DMS53 (cell line): ENCODE measurements at regions not wholly inside any gene's neighbourhood (a gene's known extent, or its start where the extent isn't known, plus 50 kb on each side); places are given as distances from the start of the nearest gene placed in this dataset.
"Not testable (repeated sequence)": the region's sequence is repeated elsewhere in the genome, so short reads cannot be mapped to it uniquely, and the experiment has no call there.

Experiments
- DNase-seq: peaks from one replicate; lab custom pipeline; 2025; lab: John Stamatoyannopoulos, UW

GRCh38 chr19:31883296-31883990 is 462.0 kb upstream of the ZNF507 start:
- no peak for DNase-seq

- DNase-seq: no peak
These were observed 460.0 kb upstream of the ZNF507 start for GRCh38 chr19:31885280-31885853.

GRCh38 chr19:31890230-31890629 is 455.2 kb upstream of the ZNF507 start:
- DNase-seq: no peak

GRCh38 chr19:31892060-31892459 is 453.4 kb upstream of the ZNF507 start:
- DNase-seq: no peak

GRCh38 chr19:31893491-31893890 is 451.9 kb upstream of the ZNF507 start:
- DNase-seq: not testable (repeated sequence)

- no peak for DNase-seq
These were observed 451.0 kb upstream of the ZNF507 start for GRCh38 chr19:31894451-31894850.

GRCh38 chr19:31897292-31897691 is 448.1 kb upstream of the ZNF507 start:
- DNase-seq: no peak

GRCh38 chr19:31900991-31901390 is 444.4 kb upstream of the ZNF507 start:
- DNase-seq: no peak

- DNase-seq: no peak
These were observed 442.6 kb upstream of the ZNF507 start for GRCh38 chr19:31902821-31903220.

GRCh38 chr19:31903979-31904378 is 441.4 kb upstream of the ZNF507 start:
- DNase-seq: no peak

GRCh38 chr19:31906111-31906871 is 439.1 kb upstream of the ZNF507 start:
- DNase-seq: no peak

- DNase-seq: no peak
These were observed 437.7 kb upstream of the ZNF507 start for GRCh38 chr19:31907661-31908060.

- no peak for DNase-seq
These were observed 437.3 kb upstream of the ZNF507 start for GRCh38 chr19:31908080-31908479.

- DNase-seq: no peak
These were observed 436.7 kb upstream of the ZNF507 start for GRCh38 chr19:31908496-31909225.

GRCh38 chr19:31910224-31910623 is 435.2 kb upstream of the ZNF507 start:
- peak; percentile 16 for DNase-seq

GRCh38 chr19:31911577-31911976 is 433.8 kb upstream of the ZNF507 start:
- no peak for DNase-seq

GRCh38 chr19:31913103-31913661 is 432.2 kb upstream of the ZNF507 start:
- DNase-seq: no peak

GRCh38 chr19:31930401-31930800 is 415.0 kb upstream of the ZNF507 start:
- no peak for DNase-seq

- no peak for DNase-seq
These were observed 407.4 kb upstream of the ZNF507 start for GRCh38 chr19:31937983-31938382.

- DNase-seq: no peak
These were observed 406.7 kb upstream of the ZNF507 start for GRCh38 chr19:31938675-31939074.

GRCh38 chr19:31940396-31940795 is 405.0 kb upstream of the ZNF507 start:
- DNase-seq: no peak

GRCh38 chr19:31943191-31943661 is 402.2 kb upstream of the ZNF507 start:
- no peak for DNase-seq
